ENCODE measurements at regions not wholly inside any gene's neighbourhood (a gene's known extent, or its start where the extent isn't known, plus 50 kb on each side); places are given as distances from the start of the nearest gene placed in this dataset.

GRCh38 chr6:14972379-14973067 is 273.3 kb upstream of the JARID2 start:
- no peak for TF ChIP-seq CTCF (IDR thresholded peaks at IDR 0.05; ENCODE audit: insufficient read depth, low read depth, low read length, missing control alignments)
- DNase-seq (ENCODE audit: low read depth): no peak
- H3K4me3 ChIP-seq (ENCODE audit: low read length): no peak overlapping the region

- TF ChIP-seq CTCF (IDR thresholded peaks at IDR 0.05; ENCODE audit: insufficient read depth, low read depth, low read length, missing control alignments): no peak
- H3K4me3 ChIP-seq (ENCODE audit: low read length): no peak overlapping the region
- no peak for DNase-seq (ENCODE audit: low read depth)
Measured at GRCh38 chr6:14974372-14974771, 271.5 kb upstream of the JARID2 start.

GRCh38 chr6:14974792-14975470 is 270.9 kb upstream of the JARID2 start:
- TF ChIP-seq CTCF (IDR thresholded peaks at IDR 0.05; ENCODE audit: insufficient read depth, low read depth, low read length, missing control alignments): no peak
- DNase-seq (ENCODE audit: low read depth): no peak
- no peak overlapping the region for H3K4me3 ChIP-seq (ENCODE audit: low read length)

GRCh38 chr6:14975471-14975817 is 270.4 kb upstream of the JARID2 start:
- no peak for DNase-seq (ENCODE audit: low read depth)
- H3K4me3 ChIP-seq (ENCODE audit: low read length): no peak overlapping the region
- TF ChIP-seq CTCF (IDR thresholded peaks at IDR 0.05; ENCODE audit: insufficient read depth, low read depth, low read length, missing control alignments): no peak

GRCh38 chr6:14977747-14978382 is 268.0 kb upstream of the JARID2 start:
- TF ChIP-seq CTCF (IDR thresholded peaks at IDR 0.05; ENCODE audit: insufficient read depth, low read depth, low read length, missing control alignments): no peak
- no peak overlapping the region for H3K4me3 ChIP-seq (ENCODE audit: low read length)
- no peak for DNase-seq (ENCODE audit: low read depth)

- no peak overlapping the region for H3K4me3 ChIP-seq (ENCODE audit: low read length)
- no peak for TF ChIP-seq CTCF (IDR thresholded peaks at IDR 0.05; ENCODE audit: insufficient read depth, low read depth, low read length, missing control alignments)
- no peak for DNase-seq (ENCODE audit: low read depth)
Measured at GRCh38 chr6:14981960-14982359, 263.9 kb upstream of the JARID2 start.
